ENCODE measurements at regions not wholly inside any gene's neighbourhood (a gene's known extent, or its start where the extent isn't known, plus 50 kb on each side); places are given as distances from the start of the nearest gene placed in this dataset.

DNA sequence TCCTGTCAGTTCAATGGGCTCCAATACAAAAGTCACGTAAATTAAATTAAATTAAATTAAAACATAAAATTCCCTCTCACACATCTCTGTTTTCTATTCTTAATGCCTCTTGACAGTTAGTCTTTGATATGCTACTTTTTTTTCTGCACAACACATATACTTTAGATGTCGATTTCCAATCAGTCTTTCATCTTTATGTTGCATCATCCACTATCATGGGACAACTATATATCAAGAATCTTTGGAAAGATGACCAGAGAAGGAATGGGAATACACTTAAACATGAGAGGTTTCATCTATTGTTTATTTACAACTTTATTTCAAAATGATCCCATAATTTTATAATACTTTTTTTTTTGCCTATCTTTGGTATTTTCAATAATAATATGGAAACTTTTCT, 733.3 kb upstream of the FANCL start:
- ChIA-PET POLR2A (ENCODE audit: unreplicated experiment) (no interaction called here), CTCF (no interaction called here)
- intact Hi-C loops (cut with micrococcal nuclease; ENCODE audit: unreplicated experiment) = no loop called here
- BruUV-seq (replicated peaks) = no TSS peak
- Histone ChIP-seq H3F3A (ENCODE audit: insufficient read depth, low read depth) (no peaks in the 10 kb centered on the region), H3K4me2 (no peak overlapping the region), H2AFZ (no peak overlapping the region), H3K27me3 (ENCODE audit: insufficient read depth, low read depth) (peaks cover 47% of the 10 kb centered on the region), H3K9me3 (ENCODE audit: insufficient read depth, low read depth) (no peaks in the 10 kb centered on the region), H4K20me1 (ENCODE audit: insufficient read depth) (no peaks in the 10 kb centered on the region), H3K9me2 (ENCODE audit: insufficient read depth) (no peaks in the 10 kb centered on the region; the same call in 1 of the 2 replicates), H3K36me3 (ENCODE audit: low read depth) (no peaks in the 10 kb centered on the region), H3K27ac (no peak overlapping the region), H3K79me2 (ENCODE audit: low read depth) (no peaks in the 10 kb centered on the region), H3K4me1 (replicated peaks; ENCODE audit: insufficient read depth) (no peaks in the 10 kb centered on the region), H3K4me3 (no peak overlapping the region)
- no peak for TF ChIP-seq EZH2 (IDR thresholded peaks at IDR 0.05; ENCODE audit: low read depth)
- no peak for TF ChIP-seq CTCF (conservative IDR thresholded peaks at IDR 0.05)
- peak in 1 of 2 experiments; percentile 9 for DNase-seq

- no peak overlapping the region for H3K27ac ChIP-seq
- H3K4me2 ChIP-seq = no peak overlapping the region
- ChIA-PET CTCF (no interaction called here), POLR2A (ENCODE audit: unreplicated experiment) (no interaction called here)
- no peak overlapping the region for H3K4me3 ChIP-seq
- no peaks in the 10 kb centered on the region for H3K79me2 ChIP-seq (ENCODE audit: low read depth)
- intact Hi-C loops (cut with micrococcal nuclease; ENCODE audit: unreplicated experiment) = no loop called here
- H2AFZ ChIP-seq = no peak overlapping the region
- H3K9me3 ChIP-seq (ENCODE audit: insufficient read depth, low read depth) = no peaks in the 10 kb centered on the region
- H3K36me3 ChIP-seq (ENCODE audit: low read depth) = no peaks in the 10 kb centered on the region
- no peak for DNase-seq
- H3K27me3 ChIP-seq (ENCODE audit: insufficient read depth, low read depth) = peaks cover 47% of the 10 kb centered on the region
- no peaks in the 10 kb centered on the region for H3K4me1 ChIP-seq (replicated peaks; ENCODE audit: insufficient read depth)
- no peaks in the 10 kb centered on the region; the same call in 1 of the 2 replicates for H3K9me2 ChIP-seq (ENCODE audit: insufficient read depth)
- no peaks in the 10 kb centered on the region for H3F3A ChIP-seq (ENCODE audit: insufficient read depth, low read depth)
- no TSS peak for BruUV-seq (replicated peaks)
- no peaks in the 10 kb centered on the region for H4K20me1 ChIP-seq (ENCODE audit: insufficient read depth)
- TF ChIP-seq EZH2 (IDR thresholded peaks at IDR 0.05; ENCODE audit: low read depth) = no peak
- no peak for TF ChIP-seq CTCF (conservative IDR thresholded peaks at IDR 0.05)
These were observed 732.7 kb upstream of the FANCL start for GRCh38 chr2:58973811-58974281.

DNA sequence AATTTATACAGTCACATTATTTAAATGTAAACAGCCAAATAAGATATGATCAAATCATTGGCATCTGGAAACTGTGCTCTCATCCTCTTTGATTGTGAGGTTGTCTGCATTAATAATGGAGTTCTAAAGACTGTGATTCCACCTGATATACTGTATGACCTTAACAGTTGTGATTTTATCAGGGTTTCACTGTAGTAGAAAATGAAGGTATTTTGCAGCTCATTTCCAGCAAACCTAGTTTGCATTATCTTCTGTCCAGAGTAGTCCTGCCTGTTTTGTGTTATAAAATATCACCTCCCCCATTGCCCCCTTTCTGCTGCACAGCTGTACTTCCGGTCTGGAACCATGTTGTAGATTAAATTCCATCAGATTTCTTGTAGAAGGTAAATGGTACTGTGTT, 731.6 kb upstream of the FANCL start:
- Histone ChIP-seq H3F3A (ENCODE audit: insufficient read depth, low read depth) (no peaks in the 10 kb centered on the region), H3K36me3 (ENCODE audit: low read depth) (no peaks in the 10 kb centered on the region), H3K27me3 (ENCODE audit: insufficient read depth, low read depth) (peaks cover 47% of the 10 kb centered on the region), H3K4me1 (replicated peaks; ENCODE audit: insufficient read depth) (no peaks in the 10 kb centered on the region), H3K4me2 (no peak overlapping the region), H4K20me1 (ENCODE audit: insufficient read depth) (no peaks in the 10 kb centered on the region), H3K9me2 (ENCODE audit: insufficient read depth) (no peaks in the 10 kb centered on the region; the same call in 1 of the 2 replicates), H3K79me2 (ENCODE audit: low read depth) (no peaks in the 10 kb centered on the region), H2AFZ (no peak overlapping the region), H3K27ac (no peak overlapping the region), H3K4me3 (no peak overlapping the region), H3K9me3 (ENCODE audit: insufficient read depth, low read depth) (no peaks in the 10 kb centered on the region)
- ChIA-PET CTCF (no interaction called here), POLR2A (ENCODE audit: unreplicated experiment) (no interaction called here)
- no peak for TF ChIP-seq CTCF (conservative IDR thresholded peaks at IDR 0.05)
- TF ChIP-seq EZH2 (IDR thresholded peaks at IDR 0.05; ENCODE audit: low read depth) = no peak
- DNase-seq = peak in 1 of 2 experiments; percentile 26
- intact Hi-C loops (cut with micrococcal nuclease; ENCODE audit: unreplicated experiment) = no loop called here
- BruUV-seq (replicated peaks) = no TSS peak

Data from PC-9 (cell line).